H9 (cell line): ENCODE measurements at regions not wholly inside any gene's neighbourhood (a gene's known extent, or its start where the extent isn't known, plus 50 kb on each side); places are given as distances from the start of the nearest gene placed in this dataset.

Source experiments
- DNase-seq: peaks from one replicate; pipeline ENCODE4 v3.0.0-alpha.2; 2017
- H2AFZ ChIP-seq: one replicate; pipeline ENCODE4 v1.6.1; 2013; ENCODE audit warnings: mild to moderate bottlenecking, low read length, control low read depth, moderate library complexity
- H2AK5ac ChIP-seq: 2 replicates; pipeline ENCODE4 v1.6.1; 2013; ENCODE audit warnings: low read length, control low read depth, mixed read lengths; ENCODE audit not compliant: insufficient read length
- H2BK120ac ChIP-seq: one replicate; pipeline ENCODE4 v1.6.1; 2013; ENCODE audit warnings: low read depth, mild to moderate bottlenecking, low read length, control low read depth, inconsistent platforms; ENCODE audit not compliant: poor library complexity, severe bottlenecking
- H2BK12ac ChIP-seq: 2 replicates; pipeline ENCODE4 v1.6.1; 2013; ENCODE audit warnings: low read length, control low read depth, mixed read lengths, low read depth; ENCODE audit not compliant: insufficient read length
- H2BK15ac ChIP-seq: 2 replicates; pipeline ENCODE4 v1.6.1; 2013; ENCODE audit warnings: low read depth, low read length, control low read depth
- H2BK20ac ChIP-seq: one replicate; pipeline ENCODE4 v1.6.1; 2013; ENCODE audit warnings: low read depth, mild to moderate bottlenecking, low read length, control low read depth, inconsistent platforms; ENCODE audit not compliant: poor library complexity, severe bottlenecking
- H2BK5ac ChIP-seq: 2 replicates; pipeline ENCODE4 v1.6.1; 2013; ENCODE audit warnings: low read length, control low read depth, mixed read lengths; ENCODE audit not compliant: insufficient read length
- H3K14ac ChIP-seq: 2 replicates; pipeline ENCODE4 v1.6.1; 2013; ENCODE audit warnings: low read length, control low read depth; ENCODE audit not compliant: insufficient read depth
- H3K18ac ChIP-seq: 2 replicates; pipeline ENCODE4 v1.6.1; 2013; ENCODE audit warnings: low read depth, mild to moderate bottlenecking, mixed read lengths, low read length, control low read depth; ENCODE audit not compliant: insufficient read length
- H3K23ac ChIP-seq: 2 replicates; pipeline ENCODE4 v1.6.1; 2013; ENCODE audit warnings: low read length, control low read depth, mixed read lengths, low read depth; ENCODE audit not compliant: insufficient read length
- H3K23me2 ChIP-seq: 2 replicates; pipeline ENCODE4 v1.6.1; 2013; ENCODE audit warnings: low read depth, mild to moderate bottlenecking, mixed read lengths, low read length, control low read depth; ENCODE audit not compliant: insufficient read length, poor library complexity, severe bottlenecking
- H3K27ac ChIP-seq: 2 replicates; pipeline ENCODE4 v1.5.1; 2013; ENCODE audit warnings: low read length, control low read depth, mixed read lengths, low read depth; ENCODE audit not compliant: insufficient read length
- H3K27me3 ChIP-seq: 2 replicates; pipeline ENCODE4 v1.6.1; 2013; ENCODE audit warnings: low read length, control low read depth, inconsistent platforms; ENCODE audit not compliant: insufficient read depth
- H3K4ac ChIP-seq: 2 replicates; pipeline ENCODE4 v1.6.1; 2013; ENCODE audit warnings: low read depth, mild to moderate bottlenecking, control low read depth, inconsistent platforms, low read length, moderate library complexity
- H3K4me1 ChIP-seq: 2 replicates; pipeline ENCODE4 v1.6.1; 2013; ENCODE audit warnings: low read length, control low read depth, inconsistent platforms; ENCODE audit not compliant: insufficient read depth
- H3K4me2 ChIP-seq: 2 replicates; pipeline ENCODE4 v1.6.1; 2013; ENCODE audit warnings: low read length, control low read depth, mixed read lengths; ENCODE audit not compliant: insufficient read length, insufficient read depth
- H3K56ac ChIP-seq: 2 replicates; pipeline ENCODE4 v1.6.1; 2013; ENCODE audit warnings: low read depth, mild to moderate bottlenecking, mixed read lengths, low read length, control low read depth; ENCODE audit not compliant: insufficient read length
- H3K79me1 ChIP-seq: 2 replicates; pipeline ENCODE4 v1.6.1; 2013; ENCODE audit warnings: low read depth, mild to moderate bottlenecking, moderate library complexity, low read length, control low read depth, inconsistent platforms; ENCODE audit not compliant: insufficient read depth, poor library complexity, severe bottlenecking
- H3K79me2 ChIP-seq: 2 replicates; pipeline ENCODE4 v1.6.1; 2013; ENCODE audit warnings: low read length, control low read depth, inconsistent platforms; ENCODE audit not compliant: insufficient read depth
- H3K9ac ChIP-seq: 2 replicates; pipeline ENCODE4 v1.6.1; 2013; ENCODE audit warnings: low read length, control low read depth, mixed read lengths; ENCODE audit not compliant: insufficient read length; ENCODE audit errors: extremely low read depth
- H3K9me3 ChIP-seq: one replicate; pipeline ENCODE4 v1.6.1; 2013; ENCODE audit warnings: low read depth, low read length, inconsistent platforms; ENCODE audit not compliant: control insufficient read depth
- H3T11ph ChIP-seq: one replicate; pipeline ENCODE4 v1.6.1; 2013; ENCODE audit warnings: mild to moderate bottlenecking, low read length, control low read depth, inconsistent platforms
- H4K20me1 ChIP-seq: one replicate; pipeline ENCODE4 v1.6.1; 2013; ENCODE audit not compliant: control insufficient read depth, insufficient read length, insufficient read depth
- H4K5ac ChIP-seq: 2 replicates; pipeline ENCODE4 v1.6.1; 2013; ENCODE audit warnings: low read depth, mild to moderate bottlenecking, mixed read lengths, low read length, control low read depth; ENCODE audit not compliant: insufficient read length
- H4K8ac ChIP-seq: replicated peaks from 2 replicates; pipeline ENCODE4 v1.6.1; 2013; ENCODE audit warnings: low read length, control low read depth, mixed read lengths, low read depth; ENCODE audit not compliant: insufficient read length
- H4K91ac ChIP-seq: 2 replicates; pipeline ENCODE4 v1.6.1; 2013; ENCODE audit warnings: low read depth, mild to moderate bottlenecking, moderate library complexity, mixed read lengths, low read length, control low read depth; ENCODE audit not compliant: insufficient read length
- H3K27ac Mint-ChIP-seq, 3 experiments: 2 replicates in 2 of 3; 3 replicates in 1 of 3; pipeline ENCODE4 v1.8.0; 2020 to 2021; ENCODE audit warnings: mixed read lengths in 3 of 3, mild to moderate bottlenecking in 1 of 3, moderate library complexity in 1 of 3
- H3K27me3 Mint-ChIP-seq: 2 replicates; pipeline ENCODE4 v1.8.0; 2021; ENCODE audit warnings: low read depth, mild to moderate bottlenecking, moderate library complexity, mixed read lengths
- H3K36me3 Mint-ChIP-seq, 3 experiments: 2 replicates in 2 of 3; 3 replicates in 1 of 3; pipeline ENCODE4 v1.8.0; 2020 to 2021; ENCODE audit warnings: low read depth in 3 of 3, mixed read lengths in 3 of 3; ENCODE audit not compliant: insufficient read depth in 1 of 3
- H3K4me1 Mint-ChIP-seq, 2 experiments: 2 replicates each; pipeline ENCODE4 v1.8.0; 2020; ENCODE audit warnings: mixed read lengths in 2 of 2
- H3K4me3 Mint-ChIP-seq, 2 experiments: 2 replicates in 1 of 2; 3 replicates in 1 of 2; pipeline ENCODE4 v1.8.0; 2020 to 2021; ENCODE audit warnings: mild to moderate bottlenecking in 2 of 2, mixed read lengths in 2 of 2, moderate library complexity in 1 of 2
- H3K9me3 Mint-ChIP-seq, 2 experiments: 2 replicates in 1 of 2; 3 replicates in 1 of 2; pipeline ENCODE4 v1.8.0; 2020; ENCODE audit warnings: mild to moderate bottlenecking in 2 of 2, mixed read lengths in 2 of 2, moderate library complexity in 1 of 2
- WGBS: extraction: QIAGEN DNeasy Blood & Tissue Kit; methylation state at CpG from one replicate; pipeline ENCODE4 v1.1.7; 2013; ENCODE audit warnings: missing lambda C conversion rate, low lambda C conversion rate, mixed read lengths; ENCODE audit not compliant: insufficient read length; ENCODE audit errors: extremely low coverage; 5-methylcytosine and 5-hydroxymethylcytosine counted together
- TF ChIP-seq, protein P1 (sequence below): fragments of 200-600 bp; sonication (generic); conservative IDR thresholded peaks from 3 replicates; pipeline ENCODE4 v1.8.0; 2021; ENCODE audit warnings: antibody characterized with exemption, mild to moderate bottlenecking

DNA sequence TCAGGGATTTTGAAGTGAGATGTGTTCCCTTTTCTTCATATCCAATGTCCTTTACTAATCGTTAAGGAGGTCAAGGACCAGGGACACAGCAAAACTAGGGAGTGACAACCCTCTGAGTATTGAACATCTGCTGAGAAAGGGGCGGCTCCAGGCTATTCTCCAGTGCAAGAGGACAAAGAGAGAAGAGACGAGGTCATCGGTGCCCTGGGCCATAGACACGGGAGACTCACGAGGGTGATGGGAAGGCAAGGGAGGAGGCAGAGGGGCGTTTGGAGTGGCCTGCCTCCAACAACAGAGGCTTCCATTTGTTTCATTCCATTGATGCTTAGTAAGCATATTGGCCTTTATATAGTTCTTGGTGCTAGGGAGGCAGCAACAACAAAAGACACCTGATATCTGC lies 268.4 kb downstream of the CXCL12 start:
- Histone ChIP-seq H3T11ph (no peak overlapping the region), H3K4me1 (peaks cover 4% of the 10 kb centered on the region), H2BK12ac (no peak overlapping the region), H4K8ac (no peak overlapping the region), H3K9me3 (no peaks in the 10 kb centered on the region), H2AK5ac (no peak overlapping the region), H2BK15ac (no peak overlapping the region), H3K27me3 (no peaks in the 10 kb centered on the region), H3K9ac (no peak overlapping the region), H3K27ac (no peak overlapping the region), H3K56ac (no peak overlapping the region), H3K23ac (no peak overlapping the region), H3K79me2 (no peaks in the 10 kb centered on the region), H2AFZ (no peak overlapping the region), H2BK20ac (no peak overlapping the region), H3K4me2 (no peak overlapping the region), H3K18ac (no peak overlapping the region), H3K79me1 (no peaks in the 10 kb centered on the region), H3K14ac (no peak overlapping the region), H3K4ac (no peak overlapping the region), H4K91ac (no peak overlapping the region), H4K20me1 (no peaks in the 10 kb centered on the region), H2BK5ac (no peak overlapping the region), H2BK120ac (no peak overlapping the region), H3K23me2 (no peaks in the 10 kb centered on the region), H4K5ac (no peak overlapping the region)
- peaks cover 10 to 25% (median 22%) of the 10 kb centered on the region in 3 experiments for H3K36me3 Mint-ChIP-seq
- H3K9me3 Mint-ChIP-seq, result peaks cover 10 to 23% of the 10 kb centered on the region in 2 experiments
- H3K27me3 Mint-ChIP-seq, result peaks cover 3% of the 10 kb centered on the region
- DNase-seq, result no peak
- TF ChIP-seq, protein P1, sequence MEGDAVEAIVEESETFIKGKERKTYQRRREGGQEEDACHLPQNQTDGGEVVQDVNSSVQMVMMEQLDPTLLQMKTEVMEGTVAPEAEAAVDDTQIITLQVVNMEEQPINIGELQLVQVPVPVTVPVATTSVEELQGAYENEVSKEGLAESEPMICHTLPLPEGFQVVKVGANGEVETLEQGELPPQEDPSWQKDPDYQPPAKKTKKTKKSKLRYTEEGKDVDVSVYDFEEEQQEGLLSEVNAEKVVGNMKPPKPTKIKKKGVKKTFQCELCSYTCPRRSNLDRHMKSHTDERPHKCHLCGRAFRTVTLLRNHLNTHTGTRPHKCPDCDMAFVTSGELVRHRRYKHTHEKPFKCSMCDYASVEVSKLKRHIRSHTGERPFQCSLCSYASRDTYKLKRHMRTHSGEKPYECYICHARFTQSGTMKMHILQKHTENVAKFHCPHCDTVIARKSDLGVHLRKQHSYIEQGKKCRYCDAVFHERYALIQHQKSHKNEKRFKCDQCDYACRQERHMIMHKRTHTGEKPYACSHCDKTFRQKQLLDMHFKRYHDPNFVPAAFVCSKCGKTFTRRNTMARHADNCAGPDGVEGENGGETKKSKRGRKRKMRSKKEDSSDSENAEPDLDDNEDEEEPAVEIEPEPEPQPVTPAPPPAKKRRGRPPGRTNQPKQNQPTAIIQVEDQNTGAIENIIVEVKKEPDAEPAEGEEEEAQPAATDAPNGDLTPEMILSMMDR, result no peak
- no peak overlapping the region; a peak in 1 of 7 replicates for H3K27ac Mint-ChIP-seq
- no peak overlapping the region; a peak in 1 of 5 replicates for H3K4me3 Mint-ChIP-seq
- no CpG with 5 or more reads among the region's 7 CpGs for WGBS
- peaks cover 17 to 23% of the 10 kb centered on the region in 2 experiments for H3K4me1 Mint-ChIP-seq
